CD14-positive monocyte (primary cell): ENCODE measurements at regions not wholly inside any gene's neighbourhood (a gene's known extent, or its start where the extent isn't known, plus 50 kb on each side); places are given as distances from the start of the nearest gene placed in this dataset.

ENCODE experiments used
- DNase-seq, 3 donors: peaks; one replicate each; pipeline ENCODE4 v3.0.0-alpha.2; 2011 to 2022
- H2AFZ ChIP-seq: 2 replicates; pipeline ENCODE4 v1.6.0; 2012; ENCODE audit warnings: mild to moderate bottlenecking, low read depth, low read length, inconsistent platforms; ENCODE audit not compliant: insufficient read depth, poor library complexity, severe bottlenecking
- H3K27ac ChIP-seq, 2 donors: 1 replicate in 1 of 2; 2 replicates in 1 of 2; pipeline ENCODE4 v1.5.1; 2012 to 2013; ENCODE audit warnings: low read length in 2 of 2, control low read depth in 1 of 2, inconsistent platforms in 1 of 2, low read depth in 1 of 2, mild to moderate bottlenecking in 1 of 2
- H3K27me3 ChIP-seq, 2 donors: one replicate each; pipeline versions ENCODE4 v1.6.0 to v1.6.1; 2011 to 2013; ENCODE audit warnings: low read length in 2 of 2; ENCODE audit not compliant: control insufficient read depth in 2 of 2, insufficient read depth in 2 of 2
- H3K36me3 ChIP-seq, 2 donors: replicated peaks in 1 of 2; 1 replicate in 1 of 2; 2 replicates in 1 of 2; pipeline versions ENCODE4 v1.5.1 to v1.6.1; 2012 to 2013; ENCODE audit warnings: low read length in 2 of 2, control low read depth in 1 of 2, inconsistent platforms in 1 of 2, mild to moderate bottlenecking in 1 of 2; ENCODE audit not compliant: insufficient read depth in 2 of 2, control insufficient read depth in 1 of 2
- H3K4me1 ChIP-seq, 2 donors: 1 replicate in 1 of 2; 2 replicates in 1 of 2; pipeline versions ENCODE4 v1.5.1 to v1.6.1; 2012 to 2013; ENCODE audit warnings: low read length in 2 of 2, control low read depth in 1 of 2, inconsistent platforms in 1 of 2, mild to moderate bottlenecking in 1 of 2, moderate library complexity in 1 of 2; ENCODE audit not compliant: insufficient read depth in 2 of 2, control insufficient read depth in 1 of 2
- H3K4me2 ChIP-seq: replicated peaks from 2 replicates; pipeline ENCODE3; 2012; ENCODE audit warnings: low read length, moderate library complexity, mild to moderate bottlenecking; ENCODE audit not compliant: poor library complexity, severe bottlenecking; ENCODE audit errors: extremely low read depth
- H3K4me3 ChIP-seq, 3 experiments: fragments of 200-600 bp in 1 of 3; sonication (generic) in 1 of 3; replicated peaks in 1 of 3; 1 replicate in 2 of 3; 2 replicates in 1 of 3; pipeline ENCODE4 v1.5.1; 2011 to 2013; ENCODE audit warnings: low read length in 3 of 3, mild to moderate bottlenecking in 3 of 3, control low read depth in 2 of 3, low read depth in 2 of 3, inconsistent platforms in 1 of 3, moderate library complexity in 1 of 3
- H3K79me2 ChIP-seq: 2 replicates; pipeline ENCODE4 v1.6.0; 2012; ENCODE audit warnings: mild to moderate bottlenecking, control low read depth, inconsistent platforms, low read length, moderate library complexity; ENCODE audit not compliant: insufficient read depth
- H3K9ac ChIP-seq: 2 replicates; pipeline ENCODE4 v1.6.0; 2017; ENCODE audit warnings: low read length, mild to moderate bottlenecking; ENCODE audit not compliant: insufficient read depth, poor library complexity, severe bottlenecking
- H3K9me3 ChIP-seq, 2 donors: replicated peaks in 1 of 2; 1 replicate in 1 of 2; 2 replicates in 1 of 2; pipeline versions ENCODE4 v1.5.1 to v1.6.1; 2012 to 2013; ENCODE audit warnings: low read length in 2 of 2, control low read depth in 1 of 2; ENCODE audit not compliant: control insufficient read depth in 1 of 2, insufficient read depth in 1 of 2
- H4K20me1 ChIP-seq: 2 replicates; pipeline ENCODE4 v1.6.0; 2012; ENCODE audit warnings: mild to moderate bottlenecking, low read length, control low read depth, moderate library complexity; ENCODE audit not compliant: insufficient read depth
- H3K27ac Mint-ChIP-seq, 7 donors: one replicate each; pipeline ENCODE4 v1.8.0; 2020; ENCODE audit warnings: mild to moderate bottlenecking in 7 of 7, mixed read lengths in 7 of 7, moderate library complexity in 6 of 7, inconsistent platforms in 2 of 7
- H3K27me3 Mint-ChIP-seq, 3 donors: one replicate each; pipeline ENCODE4 v1.8.0; 2021 to 2022; ENCODE audit warnings: low read depth in 3 of 3, mild to moderate bottlenecking in 3 of 3, mixed read lengths in 3 of 3, moderate library complexity in 3 of 3, inconsistent platforms in 1 of 3
- H3K36me3 Mint-ChIP-seq, 2 donors: one replicate each; pipeline ENCODE4 v1.8.0; 2020; ENCODE audit warnings: mixed read lengths in 2 of 2, inconsistent platforms in 1 of 2, mild to moderate bottlenecking in 1 of 2
- H3K4me1 Mint-ChIP-seq: one replicate; pipeline ENCODE4 v1.8.0; 2020; ENCODE audit warnings: mild to moderate bottlenecking, mixed read lengths
- H3K4me3 Mint-ChIP-seq, 2 donors: one replicate each; pipeline ENCODE4 v1.8.0; 2020; ENCODE audit warnings: mild to moderate bottlenecking in 2 of 2, mixed read lengths in 2 of 2, moderate library complexity in 1 of 2
- H3K9me3 Mint-ChIP-seq, 7 donors: one replicate each; pipeline ENCODE4 v1.8.0; 2020 to 2022; ENCODE audit warnings: mixed read lengths in 7 of 7, mild to moderate bottlenecking in 6 of 7, moderate library complexity in 6 of 7, inconsistent platforms in 2 of 7
- CTCF ChIP-seq: fragments of 200-600 bp; IDR thresholded peaks from one replicate; pipeline ENCODE4 v1.8.0; 2022; ENCODE audit warnings: antibody characterized with exemption, mild to moderate bottlenecking
- WGBS: methylation state at CpG from one replicate; pipeline ENCODE4 v1.1.5; 2013; ENCODE audit warnings: missing lambda C conversion rate; ENCODE audit not compliant: insufficient coverage; 5-methylcytosine and 5-hydroxymethylcytosine counted together
- intact Hi-C, 2 donors: fragments of 100-400 bp; cut with micrococcal nuclease; formaldehyde crosslinking; loops; one replicate each; pipeline versions ENCODE4 v1.15.0 to v1.15.1; 2023

GRCh38 chr15:98567951-98568350, 80.4 kb upstream of the IGF1R start:
- intact Hi-C loops, result no loop called here
- 73% methylated on average over 5 of the region's 7 CpGs for WGBS
- Histone ChIP-seq H3K9me3 (no peaks in the 10 kb centered on the region), H3K4me1 (no peaks in the 10 kb centered on the region), H2AFZ (no peak overlapping the region), H4K20me1 (no peaks in the 10 kb centered on the region), H3K27ac (no peak overlapping the region), H3K4me3 (no peak overlapping the region), H3K4me2 (no peak overlapping the region), H3K36me3 (no peaks in the 10 kb centered on the region), H3K79me2 (no peaks in the 10 kb centered on the region), H3K9ac (no peak overlapping the region), H3K27me3 (peaks cover 0 to 2% of the 10 kb centered on the region in 2 donors)
- peak; percentile 0 for TF ChIP-seq CTCF
- Mint-ChIP-seq H3K4me1 (no peaks in the 10 kb centered on the region), H3K36me3 (no peaks in the 10 kb centered on the region), H3K27ac (no peak overlapping the region), H3K27me3 (peaks cover 9 to 15% (median 12%) of the 10 kb centered on the region in 3 donors), H3K9me3 (no peaks in the 10 kb centered on the region), H3K4me3 (no peak overlapping the region)
- DNase-seq, result no peak

- intact Hi-C loops, result no loop called here
Observed at GRCh38 chr15:98568382-98569017, 79.8 kb upstream of the IGF1R start.

More at GRCh38 chr15:98568382-98569017, 79.8 kb upstream of the IGF1R start:
- Histone ChIP-seq H3K9me3 (no peaks in the 10 kb centered on the region), H4K20me1 (no peaks in the 10 kb centered on the region), H3K79me2 (no peaks in the 10 kb centered on the region), H2AFZ (no peak overlapping the region), H3K4me1 (no peaks in the 10 kb centered on the region), H3K36me3 (no peaks in the 10 kb centered on the region), H3K4me3 (no peak overlapping the region), H3K27me3 (peaks cover 0 to 2% of the 10 kb centered on the region in 2 donors), H3K27ac (no peak overlapping the region), H3K4me2 (no peak overlapping the region), H3K9ac (no peak overlapping the region)
- Mint-ChIP-seq H3K27ac (no peak overlapping the region), H3K4me1 (no peaks in the 10 kb centered on the region), H3K27me3 (peaks cover 12 to 14% (median 12%) of the 10 kb centered on the region in 3 donors), H3K4me3 (no peak overlapping the region), H3K36me3 (no peaks in the 10 kb centered on the region), H3K9me3 (no peaks in the 10 kb centered on the region)
- WGBS, result 88% methylated on average over 2 of the region's 3 CpGs
- no peak for DNase-seq
- peak; percentile 8 for TF ChIP-seq CTCF
